K562 (cell line): ENCODE measurements at regions not wholly inside any gene's neighbourhood (a gene's known extent, or its start where the extent isn't known, plus 50 kb on each side); places are given as distances from the start of the nearest gene placed in this dataset.
A peak's percentile ranks its signal among the peaks of the same experiment; 100 is the strongest.

Source experiments
- ARID1B ChIP-seq: fragments of 450-650 bp; IDR thresholded peaks from 2 replicates; pipeline ENCODE4 v1.6.1; 2016; ENCODE audit warnings: antibody characterized with exemption, mild to moderate bottlenecking, inconsistent platforms
- BRF1 ChIP-seq: IDR thresholded peaks from 3 replicates; pipeline ENCODE4 v1.6.1; 2011; ENCODE audit warnings: borderline replicate concordance, mild to moderate bottlenecking; ENCODE audit not compliant: insufficient read length; ENCODE audit errors: extremely low read depth
- CBX2 ChIP-seq: fragments of 200-600 bp; sonication (generic); IDR thresholded peaks from one replicate; pipeline ENCODE4 v1.6.1; 2012; ENCODE audit warnings: mild to moderate bottlenecking, low read length, inconsistent platforms; ENCODE audit not compliant: insufficient read depth, poor library complexity, severe bottlenecking
- CSDE1 ChIP-seq, 2 experiments: fragments of 450-650 bp; IDR thresholded peaks; 2 replicates each; pipeline ENCODE4 v1.6.1; 2016; ENCODE audit warnings: mild to moderate bottlenecking in 1 of 2
- KDM1A ChIP-seq, 2 experiments: fragments of 450-650 bp; IDR thresholded peaks; 2 replicates each; pipeline ENCODE4 v1.6.1; 2016; ENCODE audit warnings: mild to moderate bottlenecking in 2 of 2
- KLF16 ChIP-seq: IDR thresholded peaks from 2 replicates; pipeline ENCODE4 v1.6.1; 2016; ENCODE audit warnings: antibody characterized with exemption
- MEF2A ChIP-seq: IDR thresholded peaks from 2 replicates; pipeline ENCODE4 v1.6.1; 2011; ENCODE audit warnings: low read depth, mild to moderate bottlenecking, low read length, moderate library complexity; ENCODE audit not compliant: control insufficient read depth
- MTA2 ChIP-seq: fragments of 450-650 bp; IDR thresholded peaks from 2 replicates; pipeline ENCODE4 v1.6.1; 2016; ENCODE audit warnings: low read depth
- NFE2 ChIP-seq: IDR thresholded peaks from 2 replicates; pipeline ENCODE4 v1.6.1; 2014; ENCODE audit warnings: antibody characterized with exemption, low read depth
- NR2C1 ChIP-seq, 2 experiments: fragments of 450-650 bp; IDR thresholded peaks; 2 replicates each; pipeline ENCODE4 v1.6.1; 2017; ENCODE audit warnings: mild to moderate bottlenecking in 2 of 2, antibody characterized with exemption in 1 of 2, inconsistent platforms in 1 of 2, missing compliant biosample characterization in 1 of 2, missing genetic modification characterization in 1 of 2
- SAFB2 ChIP-seq: fragments of 200-400 bp; formaldehyde crosslinking; IDR thresholded peaks from 2 replicates; pipeline ENCODE4 v1.6.1; 2018; ENCODE audit warnings: borderline replicate concordance, low read length, low read depth, moderate library complexity; ENCODE audit not compliant: severe bottlenecking
- SNRNP70 ChIP-seq: fragments of 200-400 bp; formaldehyde crosslinking; optimal IDR thresholded peaks from 2 replicates; pipeline ENCODE3; 2017; ENCODE audit warnings: low read depth, low read length
- TEAD2 ChIP-seq: fragments of 450-650 bp; IDR thresholded peaks from 2 replicates; pipeline ENCODE4 v1.6.1; 2016; ENCODE audit warnings: missing genetic modification characterization, control low read depth, missing compliant biosample characterization
- TF ChIP-seq, protein P1 (sequence below): sonication (generic); formaldehyde crosslinking; IDR thresholded peaks from 2 replicates; pipeline ENCODE4 v1.8.1; 2022; ENCODE audit warnings: missing genetic modification reagents
- TF ChIP-seq, protein P2 (sequence below): sonication (generic); formaldehyde crosslinking; IDR thresholded peaks from 2 replicates; pipeline ENCODE4 v1.4.0; 2020; ENCODE audit warnings: mild to moderate bottlenecking, missing genetic modification reagents
- TF ChIP-seq, protein P3 (sequence below): fragments of 200-800 bp; sonication (Bioruptor generic); IDR thresholded peaks from 2 replicates; pipeline ENCODE4 v1.6.1; 2016; ENCODE audit warnings: missing genetic modification characterization, missing compliant biosample characterization
- TF ChIP-seq, protein P4 (sequence below): IDR thresholded peaks from 2 replicates; pipeline ENCODE4 v1.6.1; 2012; ENCODE audit warnings: low read depth, low read length, improper control_type of control experiment, borderline replicate concordance

DNA sequence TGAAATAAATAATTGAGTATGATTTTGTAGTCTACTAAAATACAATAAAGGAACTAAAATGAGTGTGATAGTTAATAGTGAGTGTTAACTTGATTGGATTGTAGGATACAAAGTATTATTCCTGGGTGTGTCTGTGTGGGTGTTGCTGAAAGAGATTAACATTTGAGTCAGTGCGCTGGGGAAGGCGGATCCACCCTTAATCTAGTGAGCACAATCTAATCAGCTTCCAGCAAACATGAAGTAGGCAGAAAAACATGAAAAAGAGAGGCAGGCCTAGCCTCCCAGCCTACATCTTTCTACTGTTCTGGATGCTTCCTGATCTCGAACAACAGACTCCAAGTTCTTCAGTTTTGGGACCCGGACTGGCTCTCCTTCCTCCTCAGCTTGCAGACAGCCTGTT lies 1716.6 kb downstream of the MRPL39 start (continued):
- TF ChIP-seq, protein P1, sequence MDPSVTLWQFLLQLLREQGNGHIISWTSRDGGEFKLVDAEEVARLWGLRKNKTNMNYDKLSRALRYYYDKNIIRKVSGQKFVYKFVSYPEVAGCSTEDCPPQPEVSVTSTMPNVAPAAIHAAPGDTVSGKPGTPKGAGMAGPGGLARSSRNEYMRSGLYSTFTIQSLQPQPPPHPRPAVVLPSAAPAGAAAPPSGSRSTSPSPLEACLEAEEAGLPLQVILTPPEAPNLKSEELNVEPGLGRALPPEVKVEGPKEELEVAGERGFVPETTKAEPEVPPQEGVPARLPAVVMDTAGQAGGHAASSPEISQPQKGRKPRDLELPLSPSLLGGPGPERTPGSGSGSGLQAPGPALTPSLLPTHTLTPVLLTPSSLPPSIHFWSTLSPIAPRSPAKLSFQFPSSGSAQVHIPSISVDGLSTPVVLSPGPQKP (CRISPR knock-in tag) = no peak
- TF ChIP-seq SNRNP70 (no peak), ARID1B (peak; percentile 88), SAFB2 (no peak), CSDE1 (IDR thresholded peaks at IDR 0.05) (no peak), KLF16 (peak; percentile 31; the same call in 1 of the 2 replicates), TEAD2 (tag) (no peak), MTA2 (peak; percentile 64; the same call in 1 of the 2 replicates), NFE2 (peak; percentile 58; the same call in 1 of the 2 replicates), BRF1 (no peak), NR2C1 (IDR thresholded peaks at IDR 0.05) (no peak), NR2C1 (tag; IDR thresholded peaks at IDR 0.05) (no peak), CBX2 (no peak), MEF2A (no peak), KDM1A (IDR thresholded peaks at IDR 0.05) (peak; percentile 52 to 58; a peak in 1 of 4 replicates)
- TF ChIP-seq, protein P2, sequence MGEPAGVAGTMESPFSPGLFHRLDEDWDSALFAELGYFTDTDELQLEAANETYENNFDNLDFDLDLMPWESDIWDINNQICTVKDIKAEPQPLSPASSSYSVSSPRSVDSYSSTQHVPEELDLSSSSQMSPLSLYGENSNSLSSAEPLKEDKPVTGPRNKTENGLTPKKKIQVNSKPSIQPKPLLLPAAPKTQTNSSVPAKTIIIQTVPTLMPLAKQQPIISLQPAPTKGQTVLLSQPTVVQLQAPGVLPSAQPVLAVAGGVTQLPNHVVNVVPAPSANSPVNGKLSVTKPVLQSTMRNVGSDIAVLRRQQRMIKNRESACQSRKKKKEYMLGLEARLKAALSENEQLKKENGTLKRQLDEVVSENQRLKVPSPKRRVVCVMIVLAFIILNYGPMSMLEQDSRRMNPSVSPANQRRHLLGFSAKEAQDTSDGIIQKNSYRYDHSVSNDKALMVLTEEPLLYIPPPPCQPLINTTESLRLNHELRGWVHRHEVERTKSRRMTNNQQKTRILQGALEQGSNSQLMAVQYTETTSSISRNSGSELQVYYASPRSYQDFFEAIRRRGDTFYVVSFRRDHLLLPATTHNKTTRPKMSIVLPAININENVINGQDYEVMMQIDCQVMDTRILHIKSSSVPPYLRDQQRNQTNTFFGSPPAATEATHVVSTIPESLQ (CRISPR knock-in tag) = no peak
- TF ChIP-seq, protein P3, sequence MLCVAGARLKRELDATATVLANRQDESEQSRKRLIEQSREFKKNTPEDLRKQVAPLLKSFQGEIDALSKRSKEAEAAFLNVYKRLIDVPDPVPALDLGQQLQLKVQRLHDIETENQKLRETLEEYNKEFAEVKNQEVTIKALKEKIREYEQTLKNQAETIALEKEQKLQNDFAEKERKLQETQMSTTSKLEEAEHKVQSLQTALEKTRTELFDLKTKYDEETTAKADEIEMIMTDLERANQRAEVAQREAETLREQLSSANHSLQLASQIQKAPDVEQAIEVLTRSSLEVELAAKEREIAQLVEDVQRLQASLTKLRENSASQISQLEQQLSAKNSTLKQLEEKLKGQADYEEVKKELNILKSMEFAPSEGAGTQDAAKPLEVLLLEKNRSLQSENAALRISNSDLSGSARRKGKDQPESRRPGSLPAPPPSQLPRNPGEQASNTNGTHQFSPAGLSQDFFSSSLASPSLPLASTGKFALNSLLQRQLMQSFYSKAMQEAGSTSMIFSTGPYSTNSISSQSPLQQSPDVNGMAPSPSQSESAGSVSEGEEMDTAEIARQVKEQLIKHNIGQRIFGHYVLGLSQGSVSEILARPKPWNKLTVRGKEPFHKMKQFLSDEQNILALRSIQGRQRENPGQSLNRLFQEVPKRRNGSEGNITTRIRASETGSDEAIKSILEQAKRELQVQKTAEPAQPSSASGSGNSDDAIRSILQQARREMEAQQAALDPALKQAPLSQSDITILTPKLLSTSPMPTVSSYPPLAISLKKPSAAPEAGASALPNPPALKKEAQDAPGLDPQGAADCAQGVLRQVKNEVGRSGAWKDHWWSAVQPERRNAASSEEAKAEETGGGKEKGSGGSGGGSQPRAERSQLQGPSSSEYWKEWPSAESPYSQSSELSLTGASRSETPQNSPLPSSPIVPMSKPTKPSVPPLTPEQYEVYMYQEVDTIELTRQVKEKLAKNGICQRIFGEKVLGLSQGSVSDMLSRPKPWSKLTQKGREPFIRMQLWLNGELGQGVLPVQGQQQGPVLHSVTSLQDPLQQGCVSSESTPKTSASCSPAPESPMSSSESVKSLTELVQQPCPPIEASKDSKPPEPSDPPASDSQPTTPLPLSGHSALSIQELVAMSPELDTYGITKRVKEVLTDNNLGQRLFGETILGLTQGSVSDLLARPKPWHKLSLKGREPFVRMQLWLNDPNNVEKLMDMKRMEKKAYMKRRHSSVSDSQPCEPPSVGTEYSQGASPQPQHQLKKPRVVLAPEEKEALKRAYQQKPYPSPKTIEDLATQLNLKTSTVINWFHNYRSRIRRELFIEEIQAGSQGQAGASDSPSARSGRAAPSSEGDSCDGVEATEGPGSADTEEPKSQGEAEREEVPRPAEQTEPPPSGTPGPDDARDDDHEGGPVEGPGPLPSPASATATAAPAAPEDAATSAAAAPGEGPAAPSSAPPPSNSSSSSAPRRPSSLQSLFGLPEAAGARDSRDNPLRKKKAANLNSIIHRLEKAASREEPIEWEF (CRISPR knock-in tag) = no peak
- TF ChIP-seq, protein P4, sequence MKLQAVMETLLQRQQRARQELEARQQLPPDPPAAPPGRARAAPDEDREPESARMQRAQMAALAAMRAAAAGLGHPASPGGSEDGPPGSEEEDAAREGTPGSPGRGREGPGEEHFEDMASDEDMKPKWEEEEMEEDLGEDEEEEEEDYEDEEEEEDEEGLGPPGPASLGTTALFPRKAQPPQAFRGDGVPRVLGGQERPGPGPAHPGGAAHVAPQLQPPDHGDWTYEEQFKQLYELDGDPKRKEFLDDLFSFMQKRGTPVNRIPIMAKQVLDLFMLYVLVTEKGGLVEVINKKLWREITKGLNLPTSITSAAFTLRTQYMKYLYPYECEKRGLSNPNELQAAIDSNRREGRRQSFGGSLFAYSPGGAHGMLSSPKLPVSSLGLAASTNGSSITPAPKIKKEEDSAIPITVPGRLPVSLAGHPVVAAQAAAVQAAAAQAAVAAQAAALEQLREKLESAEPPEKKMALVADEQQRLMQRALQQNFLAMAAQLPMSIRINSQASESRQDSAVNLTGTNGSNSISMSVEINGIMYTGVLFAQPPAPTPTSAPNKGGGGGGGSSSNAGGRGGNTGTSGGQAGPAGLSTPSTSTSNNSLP = peak; percentile 87; the same call in 1 of the 2 replicates
